ENCODE measurements at regions not wholly inside any gene's neighbourhood (a gene's known extent, or its start where the extent isn't known, plus 50 kb on each side); places are given as distances from the start of the nearest gene placed in this dataset.

- TF ChIP-seq CTCF (IDR thresholded peaks at IDR 0.05) (no peak), EP300 (IDR thresholded peaks at IDR 0.05; ENCODE audit: low read depth) (no peak)
Measured at GRCh38 chr18:44111337-44111736, 569.4 kb upstream of the SETBP1 start.

Data from transverse colon (tissue), 3 donors.